Activated CD4-positive, CD25-positive, alpha-beta regulatory T cell treated with anti-CD3 and anti-CD28 coated beads, Interleukin-2, amount 50 U/mL, for 72 hours (primary cell): ENCODE measurements at regions not wholly inside any gene's neighbourhood (a gene's known extent, or its start where the extent isn't known, plus 50 kb on each side); places are given as distances from the start of the nearest gene placed in this dataset.

Experiments used
- DNase-seq: peaks from one replicate; pipeline ENCODE4 v3.0.0; 2021

DNA sequence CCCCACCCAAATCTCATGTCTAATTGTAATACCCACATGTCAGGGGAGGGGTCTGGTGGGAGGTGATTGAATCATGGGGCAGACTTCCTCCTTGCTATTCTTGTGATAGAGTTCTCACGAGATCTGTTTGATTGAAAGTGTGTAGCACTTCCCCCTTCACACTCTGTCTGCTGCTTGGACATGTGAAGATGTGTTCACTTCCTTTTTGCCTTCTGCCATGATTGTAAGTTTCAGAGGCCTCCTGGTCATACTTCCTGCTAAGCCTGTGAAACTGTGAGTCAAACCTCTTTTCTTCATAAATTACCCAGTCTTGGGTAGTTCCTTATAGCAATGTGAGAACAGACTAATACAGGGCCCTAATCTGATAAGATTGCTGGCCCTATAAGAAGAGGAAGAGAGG lies 1514.8 kb downstream of the RPA4 start:
- no peak for DNase-seq

GRCh38 chrX:98405376-98405775 lies 1521.7 kb downstream of the RPA4 start:
- DNase-seq: no peak

- DNase-seq: no peak
Measured at GRCh38 chrX:98407584-98407983, 1523.9 kb downstream of the RPA4 start.

GRCh38 chrX:98409867-98410266 lies 1526.2 kb downstream of the RPA4 start:
- DNase-seq: no peak

- no peak for DNase-seq
Measured at GRCh38 chrX:98412058-98412457, 1528.3 kb downstream of the RPA4 start.

DNA sequence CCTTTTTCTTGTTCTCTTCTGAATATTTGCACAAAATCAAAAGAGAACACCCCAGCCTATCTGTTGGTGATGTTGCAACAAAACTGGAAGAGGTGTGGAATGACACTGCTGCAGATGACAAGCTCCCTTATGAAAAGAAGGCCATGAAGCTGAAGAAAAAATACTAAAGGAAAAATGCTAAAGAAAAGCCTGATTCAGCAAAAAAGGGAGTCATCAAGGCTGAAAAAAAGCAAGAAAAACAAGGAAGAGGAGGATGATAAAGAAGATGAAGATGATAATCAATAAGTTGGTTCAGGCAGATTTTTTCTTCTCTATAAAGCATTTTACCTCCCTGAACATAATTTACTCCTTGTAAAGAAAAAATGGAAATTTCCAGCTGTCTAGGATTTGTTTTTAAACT lies 1538.8 kb downstream of the RPA4 start:
- DNase-seq: no peak

GRCh38 chrX:98432413-98432812 lies 1548.7 kb downstream of the RPA4 start:
- no peak for DNase-seq

DNA sequence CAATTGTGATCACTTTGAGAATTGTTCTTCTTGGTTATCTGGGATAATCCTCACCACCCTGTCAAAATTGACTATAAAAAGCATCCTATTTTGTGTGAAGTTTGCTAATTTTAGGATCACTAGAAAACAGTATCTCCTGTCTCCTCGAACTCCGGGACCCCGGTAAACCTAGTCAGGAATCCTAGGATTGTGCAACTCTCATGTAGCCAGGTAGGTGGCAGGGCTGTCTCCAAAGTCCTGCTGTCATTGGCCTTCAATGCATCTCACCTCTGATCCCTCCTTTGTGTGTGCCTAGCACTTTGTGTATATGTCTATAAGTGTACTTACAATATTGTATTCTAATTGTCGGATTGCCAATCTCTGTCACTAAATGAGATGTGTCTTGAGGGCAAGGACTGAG lies 1564.8 kb downstream of the RPA4 start:
- DNase-seq: no peak

DNA sequence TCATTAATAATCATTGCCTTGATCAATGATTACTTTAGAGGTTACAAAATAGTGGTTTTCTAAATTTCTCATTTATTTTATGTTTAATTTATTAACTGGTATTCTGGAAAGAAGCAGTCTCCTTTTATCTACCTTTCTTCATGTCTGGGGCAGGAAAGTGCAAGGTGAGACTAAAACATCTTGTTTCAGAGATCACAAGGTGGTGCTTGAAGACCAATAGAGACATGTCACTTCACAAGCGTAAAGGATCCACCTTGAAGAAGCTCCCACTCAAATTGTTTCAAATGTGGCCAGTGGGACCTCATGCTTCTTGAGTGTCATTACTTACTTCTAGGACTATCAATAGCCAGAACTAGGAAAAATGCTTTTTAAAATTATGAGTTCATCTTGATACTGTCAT lies 1568.7 kb downstream of the RPA4 start:
- DNase-seq: no peak

- DNase-seq: no peak
Measured at GRCh38 chrX:98459669-98460068, 1576.0 kb downstream of the RPA4 start.

DNA sequence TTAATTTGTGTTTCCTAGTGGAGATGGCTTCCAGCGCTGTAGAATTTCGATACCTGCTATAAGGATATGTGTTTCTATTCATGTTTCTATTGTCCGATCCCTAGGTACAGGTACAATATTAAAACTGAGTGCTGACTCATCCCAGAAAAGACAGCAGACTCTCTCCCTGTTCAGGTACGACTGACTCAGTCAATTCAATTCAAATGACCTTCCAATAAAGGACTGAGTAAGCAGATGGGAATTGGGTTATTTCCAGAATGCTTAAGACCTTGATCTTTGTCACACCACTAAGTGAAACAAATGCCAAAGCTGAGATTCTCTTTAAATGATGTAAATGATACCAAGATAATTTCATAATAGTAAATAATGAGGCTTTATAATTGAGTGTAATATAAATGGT lies 1596.9 kb downstream of the RPA4 start:
- no peak for DNase-seq

DNA sequence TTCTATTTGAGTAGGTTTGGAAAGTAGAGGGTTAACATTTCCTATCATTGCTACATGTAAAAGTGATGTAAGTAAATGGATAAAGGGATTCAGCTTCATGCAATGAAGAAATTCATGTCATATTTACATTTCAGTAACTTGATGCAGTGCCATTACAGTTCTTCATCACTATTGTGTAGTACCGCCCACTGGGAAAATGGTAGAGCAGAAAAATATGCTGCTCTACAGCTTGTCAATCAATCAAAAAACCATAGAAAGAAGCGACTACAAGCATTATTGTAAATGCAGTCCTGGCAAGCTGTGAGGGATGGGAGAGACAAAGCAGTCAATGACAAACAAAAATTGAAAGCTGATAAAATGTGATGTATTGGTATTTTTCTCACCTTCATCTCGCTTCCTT lies 1597.9 kb downstream of the RPA4 start:
- DNase-seq: no peak

- no peak for DNase-seq
Measured at GRCh38 chrX:98490670-98491069, 1607.0 kb downstream of the RPA4 start.

GRCh38 chrX:98501426-98501825 lies 1617.7 kb downstream of the RPA4 start:
- DNase-seq: no peak

DNA sequence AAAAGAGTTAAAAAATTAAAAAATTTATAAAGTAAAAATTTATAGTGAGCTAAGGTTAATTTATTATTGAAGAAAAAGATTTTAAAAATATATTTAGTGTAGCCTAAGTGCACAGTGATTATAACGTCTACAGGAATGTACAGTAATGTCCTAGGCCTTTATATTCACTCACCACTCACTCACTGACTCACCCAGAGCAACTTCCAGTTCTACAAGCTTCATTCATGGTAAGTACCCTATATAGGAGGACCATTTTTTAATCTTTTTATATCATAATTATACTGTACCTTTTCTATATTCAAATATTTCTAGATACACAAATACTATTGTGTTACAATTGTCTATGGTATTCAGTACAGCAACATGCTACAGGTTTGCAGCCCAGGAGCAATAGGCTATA lies 1623.2 kb downstream of the RPA4 start:
- no peak for DNase-seq

DNA sequence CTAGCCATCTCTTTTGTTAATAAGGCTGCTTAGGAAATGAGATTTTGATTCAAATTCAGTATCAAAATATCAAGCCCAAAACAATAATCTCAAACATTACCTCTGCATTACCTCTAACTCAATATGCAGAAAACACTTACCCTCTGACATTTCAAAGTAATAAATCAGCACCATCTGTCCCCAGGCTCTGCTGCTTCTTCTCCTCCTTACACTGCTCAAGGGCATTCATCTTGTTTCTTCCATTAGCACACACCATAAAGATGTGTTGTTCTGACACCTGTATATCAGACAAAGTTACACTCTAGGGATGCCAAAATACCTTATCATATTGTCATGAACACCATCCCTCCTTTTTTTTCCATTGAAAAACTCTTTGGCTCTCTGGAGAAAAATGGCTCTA lies 1630.3 kb downstream of the RPA4 start:
- DNase-seq: no peak

GRCh38 chrX:98516120-98516519 lies 1632.4 kb downstream of the RPA4 start:
- no peak for DNase-seq

GRCh38 chrX:98523026-98523425 lies 1639.3 kb downstream of the RPA4 start:
- no peak for DNase-seq

- DNase-seq: no peak
Measured at GRCh38 chrX:98523521-98523920, 1639.8 kb downstream of the RPA4 start.

- DNase-seq: no peak
Measured at GRCh38 chrX:98548519-98548918, 1664.8 kb downstream of the RPA4 start.

GRCh38 chrX:98568795-98569194 lies 1685.1 kb downstream of the RPA4 start:
- no peak for DNase-seq

GRCh38 chrX:98605941-98606340 lies 1722.2 kb downstream of the RPA4 start:
- DNase-seq: no peak

- DNase-seq: no peak
Measured at GRCh38 chrX:98607739-98608138, 1724.0 kb downstream of the RPA4 start.

- no peak for DNase-seq
Measured at GRCh38 chrX:98627645-98628044, 1743.9 kb downstream of the RPA4 start.

DNA sequence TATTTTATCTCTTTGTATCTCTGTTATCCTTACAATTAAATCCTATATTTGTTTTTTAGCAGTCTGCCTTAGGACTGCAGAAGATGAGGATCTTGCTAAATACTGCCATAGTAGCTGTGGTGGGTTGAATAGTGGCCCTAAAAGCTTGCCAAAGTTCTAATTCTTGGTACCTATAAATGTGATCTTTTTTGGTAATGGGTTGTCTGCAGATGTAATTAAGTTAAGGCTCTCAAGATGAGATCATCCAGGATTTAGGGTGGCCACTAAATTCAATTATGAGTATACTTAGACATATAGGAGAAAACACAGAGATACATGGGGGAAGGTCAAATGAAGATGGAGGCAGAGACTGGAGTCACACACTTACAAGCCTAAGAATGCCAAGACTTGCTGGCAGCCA lies 1753.7 kb downstream of the RPA4 start:
- DNase-seq: no peak

DNA sequence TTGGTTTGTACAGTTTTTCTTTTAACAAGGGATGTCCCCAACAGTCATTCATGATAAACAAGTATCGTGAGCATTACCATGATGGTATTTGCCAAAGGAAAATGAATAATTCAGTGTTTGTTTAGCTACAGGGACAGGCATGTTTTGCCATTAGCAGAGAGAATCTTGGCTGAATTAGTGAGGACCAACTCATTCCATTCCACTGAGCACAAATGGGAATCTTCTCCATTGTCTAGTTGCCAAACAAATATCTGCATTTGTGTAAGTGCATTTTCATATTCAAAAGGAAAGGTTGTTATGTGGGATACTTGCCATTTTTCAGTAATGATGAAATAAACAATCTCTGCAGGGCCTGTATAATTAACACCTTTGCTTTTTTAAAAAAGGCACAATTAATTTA lies 1762.6 kb downstream of the RPA4 start:
- no peak for DNase-seq
